ENCODE measurements at regions not wholly inside any gene's neighbourhood (a gene's known extent, or its start where the extent isn't known, plus 50 kb on each side); places are given as distances from the start of the nearest gene placed in this dataset.
A peak's percentile ranks its signal among the peaks of the same experiment; 100 is the strongest.

DNA sequence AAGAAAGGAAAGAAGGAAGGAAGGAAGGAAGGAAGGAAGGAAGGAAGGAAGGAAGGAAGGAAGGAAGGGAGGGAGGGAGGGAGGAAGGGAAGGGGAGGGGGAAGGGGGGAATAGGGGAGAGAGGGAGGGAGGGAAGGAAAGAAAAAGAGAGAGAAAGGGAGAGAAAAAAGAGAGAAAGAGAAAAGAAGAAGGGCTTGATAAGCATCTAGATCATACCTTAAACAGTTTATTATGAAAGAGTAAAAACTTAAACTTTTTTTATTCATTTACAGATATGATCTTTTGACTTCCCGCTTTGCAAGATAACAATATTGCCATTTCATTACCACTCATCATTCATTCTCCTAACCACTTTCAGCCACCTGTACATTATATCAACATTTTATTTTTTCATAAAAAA, 53.6 kb upstream of the TMEM106B start:
- TF ChIP-seq HNRNPK (IDR thresholded peaks at IDR 0.05; ENCODE audit: low read depth, low read length, poor library complexity, severe bottlenecking), result peak; percentile 94
- TF ChIP-seq, protein P1, sequence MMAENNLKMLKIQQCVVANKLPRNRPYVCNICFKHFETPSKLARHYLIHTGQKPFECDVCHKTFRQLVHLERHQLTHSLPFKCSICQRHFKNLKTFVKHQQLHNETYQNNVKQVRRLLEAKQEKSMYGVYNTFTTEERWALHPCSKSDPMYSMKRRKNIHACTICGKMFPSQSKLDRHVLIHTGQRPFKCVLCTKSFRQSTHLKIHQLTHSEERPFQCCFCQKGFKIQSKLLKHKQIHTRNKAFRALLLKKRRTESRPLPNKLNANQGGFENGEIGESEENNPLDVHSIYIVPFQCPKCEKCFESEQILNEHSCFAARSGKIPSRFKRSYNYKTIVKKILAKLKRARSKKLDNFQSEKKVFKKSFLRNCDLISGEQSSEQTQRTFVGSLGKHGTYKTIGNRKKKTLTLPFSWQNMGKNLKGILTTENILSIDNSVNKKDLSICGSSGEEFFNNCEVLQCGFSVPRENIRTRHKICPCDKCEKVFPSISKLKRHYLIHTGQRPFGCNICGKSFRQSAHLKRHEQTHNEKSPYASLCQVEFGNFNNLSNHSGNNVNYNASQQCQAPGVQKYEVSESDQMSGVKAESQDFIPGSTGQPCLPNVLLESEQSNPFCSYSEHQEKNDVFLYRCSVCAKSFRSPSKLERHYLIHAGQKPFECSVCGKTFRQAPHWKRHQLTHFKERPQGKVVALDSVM (CRISPR knock-in tag; IDR thresholded peaks at IDR 0.05), result no peak
- in situ Hi-C loops (cut with HindIII; ENCODE audit: extremely low pct_ligation_motif_present, low pct_unique_long_range_greater_than_20kb) (no loop called here), intact Hi-C loops (cut with micrococcal nuclease; ENCODE audit: unreplicated experiment) (loop anchor here (5.0 kb wide), 2 partner anchors 55 to 90 kb away; partner anchors contain the start of gene TMEM106B)
- ATAC-seq (no peak), DNase-seq (ENCODE audit: low spot score) (no peak), FAIRE-seq (no peak)
- H3K36me3 ChIP-seq (replicated peaks in 1 of 2; ENCODE audit: control insufficient read depth in 1 of 2, insufficient read depth in 2 of 2, low read length in 2 of 2), result no peaks in the 10 kb centered on the region
- no peaks in the 10 kb centered on the region for H3K4me1 ChIP-seq (ENCODE audit: insufficient read depth, low read length)
- H3K9me3 ChIP-seq (ENCODE audit: low read length), result no peaks in the 10 kb centered on the region
- H3K27me3 ChIP-seq (ENCODE audit: control insufficient read depth in 1 of 2, insufficient read depth in 2 of 2, low read length in 2 of 2), result no peaks in the 10 kb centered on the region
- no peaks in the 10 kb centered on the region for H4K20me1 ChIP-seq (ENCODE audit: insufficient read depth, low read length)
- BruUV-seq (replicated peaks), result no TSS peak
- 36% methylated on average over 1 of the region's 1 CpG for WGBS (ENCODE audit: low lambda C conversion rate)
- no peak overlapping the region for H3K4me2 ChIP-seq (ENCODE audit: low read depth, low read length)
- CTCF ChIA-PET (ENCODE audit: low intra/inter-chr PET ratio, low total read pairs), result no interaction called here
- H3K4me3 ChIP-seq (replicated peaks in 1 of 3; ENCODE audit: insufficient read depth in 1 of 3, low read depth in 2 of 3, low read length in 3 of 3), result no peak overlapping the region
- H2AFZ ChIP-seq (ENCODE audit: low read length), result no peak overlapping the region
- H3K79me2 ChIP-seq (ENCODE audit: insufficient read depth, low read length), result no peaks in the 10 kb centered on the region
- POLR2A ChIA-PET, result no interaction called here
- no peak overlapping the region for H3K9ac ChIP-seq (ENCODE audit: insufficient read depth, low read depth, low read length)
- H3K27ac ChIP-seq (ENCODE audit: extremely low read length, insufficient read depth, low read length), result no peak overlapping the region

DNA sequence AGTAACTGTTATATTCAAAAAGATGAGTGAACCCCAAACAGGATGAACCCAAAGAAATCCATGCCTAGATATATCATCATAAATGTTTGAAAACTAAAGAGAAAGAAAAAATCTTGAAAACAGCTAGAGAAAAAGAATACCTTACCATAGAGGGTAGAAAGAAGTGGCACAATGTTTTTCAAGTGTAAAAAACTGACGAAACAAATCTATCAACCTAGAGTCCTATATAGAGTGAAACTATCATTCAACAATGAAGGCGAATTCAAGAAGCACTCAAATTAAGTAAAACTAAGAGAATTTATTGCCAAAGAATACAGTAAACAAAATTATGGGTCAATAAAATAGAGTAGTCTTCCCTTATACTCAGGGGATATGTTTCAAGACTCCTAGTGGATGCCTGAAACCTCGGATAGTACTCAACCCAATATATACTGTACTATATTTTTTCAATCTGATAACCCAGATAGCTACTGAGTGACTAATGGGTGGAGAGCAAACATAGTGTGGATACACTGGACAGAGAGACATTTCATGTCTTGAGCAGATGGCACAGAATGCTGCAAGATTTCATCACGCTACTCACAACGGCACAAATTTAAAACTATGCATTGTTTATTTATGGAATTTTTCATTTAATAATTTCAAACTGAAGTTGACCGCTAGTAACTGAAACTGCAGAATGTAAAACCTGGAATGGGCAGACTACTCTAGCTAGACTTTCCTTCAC, 52.6 kb upstream of the TMEM106B start:
- H2AFZ ChIP-seq (ENCODE audit: low read length), result no peak overlapping the region
- in situ Hi-C loops (cut with HindIII; ENCODE audit: extremely low pct_ligation_motif_present, low pct_unique_long_range_greater_than_20kb) (no loop called here), intact Hi-C loops (cut with micrococcal nuclease; ENCODE audit: unreplicated experiment) (loop anchor here (5.0 kb wide), 2 partner anchors 54 to 91 kb away; partner anchors contain the start of gene TMEM106B)
- H3K4me1 ChIP-seq (ENCODE audit: insufficient read depth, low read length), result no peaks in the 10 kb centered on the region
- CTCF ChIA-PET (ENCODE audit: low intra/inter-chr PET ratio, low total read pairs), result no interaction called here
- H3K9me3 ChIP-seq (ENCODE audit: low read length), result no peaks in the 10 kb centered on the region
- 13% methylated on average over 6 of the region's 6 CpGs for WGBS (ENCODE audit: low lambda C conversion rate)
- H3K36me3 ChIP-seq (replicated peaks in 1 of 2; ENCODE audit: control insufficient read depth in 1 of 2, insufficient read depth in 2 of 2, low read length in 2 of 2), result no peaks in the 10 kb centered on the region
- ATAC-seq, result peak; percentile 71
- H3K4me3 ChIP-seq (replicated peaks in 1 of 3; ENCODE audit: insufficient read depth in 1 of 3, low read depth in 2 of 3, low read length in 3 of 3), result no peak overlapping the region
- no TSS peak for BruUV-seq (replicated peaks)
- H3K9ac ChIP-seq (ENCODE audit: insufficient read depth, low read depth, low read length), result no peak overlapping the region
- H3K4me2 ChIP-seq (ENCODE audit: low read depth, low read length), result no peak overlapping the region
- no peak overlapping the region for H3K27ac ChIP-seq (ENCODE audit: extremely low read length, insufficient read depth, low read length)
- peak; percentile 3 for DNase-seq (ENCODE audit: low spot score)
- POLR2A ChIA-PET, result interaction anchor here (0.7 kb wide), 1 partner anchor 12 kb away, joined by 3 read pairs; no protein-coding TSS in a partner anchor
- H3K27me3 ChIP-seq (ENCODE audit: control insufficient read depth in 1 of 2, insufficient read depth in 2 of 2, low read length in 2 of 2), result no peaks in the 10 kb centered on the region
- no peak for FAIRE-seq
- no peaks in the 10 kb centered on the region for H3K79me2 ChIP-seq (ENCODE audit: insufficient read depth, low read length)
- no peaks in the 10 kb centered on the region for H4K20me1 ChIP-seq (ENCODE audit: insufficient read depth, low read length)
- TF ChIP-seq ZC3H4 (CRISPR knock-in tag; IDR thresholded peaks at IDR 0.05; ENCODE audit: borderline replicate concordance), result no peak
- peak; percentile 74 for TF ChIP-seq FOSL2 (CRISPR knock-in tag; IDR thresholded peaks at IDR 0.05)
- no peak for TF ChIP-seq JUNB (CRISPR knock-in tag; IDR thresholded peaks at IDR 0.05; ENCODE audit: borderline replicate concordance)
- TF ChIP-seq TCF12 (IDR thresholded peaks at IDR 0.05), result no peak
- no peak for TF ChIP-seq TCF12 (CRISPR knock-in tag; IDR thresholded peaks at IDR 0.05)
- TF ChIP-seq ZNF501 (CRISPR knock-in tag; IDR thresholded peaks at IDR 0.05), result no peak
- TF ChIP-seq ZNF460 (CRISPR knock-in tag; IDR thresholded peaks at IDR 0.05; ENCODE audit: borderline replicate concordance), result no peak
- TF ChIP-seq, protein P2, sequence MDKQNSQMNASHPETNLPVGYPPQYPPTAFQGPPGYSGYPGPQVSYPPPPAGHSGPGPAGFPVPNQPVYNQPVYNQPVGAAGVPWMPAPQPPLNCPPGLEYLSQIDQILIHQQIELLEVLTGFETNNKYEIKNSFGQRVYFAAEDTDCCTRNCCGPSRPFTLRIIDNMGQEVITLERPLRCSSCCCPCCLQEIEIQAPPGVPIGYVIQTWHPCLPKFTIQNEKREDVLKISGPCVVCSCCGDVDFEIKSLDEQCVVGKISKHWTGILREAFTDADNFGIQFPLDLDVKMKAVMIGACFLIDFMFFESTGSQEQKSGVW (CRISPR knock-in tag; IDR thresholded peaks at IDR 0.05; ENCODE audit: borderline replicate concordance), result no peak
- TF ChIP-seq ZNF230 (CRISPR knock-in tag; IDR thresholded peaks at IDR 0.05), result no peak
- TF ChIP-seq ZNF3 (CRISPR knock-in tag; IDR thresholded peaks at IDR 0.05), result 0 out of 2 replicates have a peak, but pooled peaks have one; percentile 31

Measured in HepG2 (cell line).